ENCODE measurements at regions not wholly inside any gene's neighbourhood (a gene's known extent, or its start where the extent isn't known, plus 50 kb on each side); places are given as distances from the start of the nearest gene placed in this dataset.
A peak's percentile ranks its signal among the peaks of the same experiment; 100 is the strongest.

GRCh38 chr2:190766174-190766572 is 114.4 kb upstream of the GLS start:
- no peaks in the 10 kb centered on the region for H3K27me3 Mint-ChIP-seq
- ATAC-seq (replicated peaks; ENCODE audit: extremely low read depth, poor library complexity, severe bottlenecking) = no peak

GRCh38 chr2:190766595-190766994 is 114.0 kb upstream of the GLS start:
- ATAC-seq (replicated peaks; ENCODE audit: extremely low read depth, poor library complexity, severe bottlenecking) = no peak
- no peaks in the 10 kb centered on the region for H3K4me1 Mint-ChIP-seq

More at GRCh38 chr2:190766174-190766572, 114.4 kb upstream of the GLS start:
- Mint-ChIP-seq H3K36me3 (ENCODE audit: insufficient read depth) (peaks cover 2% of the 10 kb centered on the region), H3K9me3 (no peaks in the 10 kb centered on the region), H3K4me3 (no peak overlapping the region), H3K27ac (ENCODE audit: low read depth) (no peak overlapping the region), H3K4me1 (no peaks in the 10 kb centered on the region)
- DNase-seq (ENCODE audit: low spot score in 2 of 2) = no peak

GRCh38 chr2:190767821-190768220 is 112.8 kb upstream of the GLS start:
- Mint-ChIP-seq H3K36me3 (ENCODE audit: insufficient read depth) (no peaks in the 10 kb centered on the region), H3K27ac (ENCODE audit: low read depth) (no peak overlapping the region), H3K4me3 (no peak overlapping the region), H3K9me3 (no peaks in the 10 kb centered on the region), H3K27me3 (no peaks in the 10 kb centered on the region), H3K4me1 (no peaks in the 10 kb centered on the region)
- DNase-seq (ENCODE audit: low spot score in 2 of 2) (no peak), ATAC-seq (replicated peaks; ENCODE audit: extremely low read depth, poor library complexity, severe bottlenecking) (no peak)

More at GRCh38 chr2:190766595-190766994, 114.0 kb upstream of the GLS start:
- Mint-ChIP-seq H3K27ac (ENCODE audit: low read depth) (no peak overlapping the region), H3K4me3 (no peak overlapping the region), H3K9me3 (no peaks in the 10 kb centered on the region), H3K36me3 (ENCODE audit: insufficient read depth) (peaks cover 1% of the 10 kb centered on the region), H3K27me3 (no peaks in the 10 kb centered on the region)
- DNase-seq (ENCODE audit: low spot score in 2 of 2) = no peak

GRCh38 chr2:190769258-190769657 is 111.4 kb upstream of the GLS start:
- no peaks in the 10 kb centered on the region for H3K4me1 Mint-ChIP-seq
- no peak overlapping the region for H3K27ac Mint-ChIP-seq (ENCODE audit: low read depth)
- H3K4me3 Mint-ChIP-seq = no peak overlapping the region
- DNase-seq (ENCODE audit: low spot score in 2 of 2) (no peak), ATAC-seq (replicated peaks; ENCODE audit: extremely low read depth, poor library complexity, severe bottlenecking) (no peak)
- no peaks in the 10 kb centered on the region for H3K27me3 Mint-ChIP-seq
- no peaks in the 10 kb centered on the region for H3K36me3 Mint-ChIP-seq (ENCODE audit: insufficient read depth)
- no peaks in the 10 kb centered on the region for H3K9me3 Mint-ChIP-seq

GRCh38 chr2:190771726-190772125 is 108.9 kb upstream of the GLS start:
- H3K27ac Mint-ChIP-seq (ENCODE audit: low read depth) = no peak overlapping the region
- DNase-seq (ENCODE audit: low spot score in 2 of 2) (no peak), ATAC-seq (replicated peaks; ENCODE audit: extremely low read depth, poor library complexity, severe bottlenecking) (no peak)
- H3K4me3 Mint-ChIP-seq = no peak overlapping the region
- no peaks in the 10 kb centered on the region for H3K9me3 Mint-ChIP-seq
- no peaks in the 10 kb centered on the region for H3K4me1 Mint-ChIP-seq
- H3K36me3 Mint-ChIP-seq (ENCODE audit: insufficient read depth) = no peaks in the 10 kb centered on the region
- peaks cover 20% of the 10 kb centered on the region for H3K27me3 Mint-ChIP-seq

- DNase-seq (ENCODE audit: low spot score in 2 of 2) = no peak
- H3K4me3 Mint-ChIP-seq = no peak overlapping the region
These were observed 100.0 kb upstream of the GLS start for GRCh38 chr2:190780594-190780993.

GRCh38 chr2:190781604-190782198 is 98.9 kb upstream of the GLS start:
- H3K9me3 Mint-ChIP-seq = no peaks in the 10 kb centered on the region
- DNase-seq (ENCODE audit: low spot score in 2 of 2) = peak in 1 of 2 donors; percentile 26
- H3K4me3 Mint-ChIP-seq = no peak overlapping the region
- no peaks in the 10 kb centered on the region for H3K4me1 Mint-ChIP-seq
- H3K27me3 Mint-ChIP-seq = peaks cover 19% of the 10 kb centered on the region
- H3K27ac Mint-ChIP-seq (ENCODE audit: low read depth) = no peak overlapping the region
- ATAC-seq (replicated peaks; ENCODE audit: extremely low read depth, poor library complexity, severe bottlenecking) = no peak
- no peaks in the 10 kb centered on the region for H3K36me3 Mint-ChIP-seq (ENCODE audit: insufficient read depth)

More at GRCh38 chr2:190780594-190780993, 100.0 kb upstream of the GLS start:
- peaks cover 30% of the 10 kb centered on the region for H3K27me3 Mint-ChIP-seq
- H3K9me3 Mint-ChIP-seq = no peaks in the 10 kb centered on the region
- no peaks in the 10 kb centered on the region for H3K36me3 Mint-ChIP-seq (ENCODE audit: insufficient read depth)
- no peak for ATAC-seq (replicated peaks; ENCODE audit: extremely low read depth, poor library complexity, severe bottlenecking)
- H3K4me1 Mint-ChIP-seq = no peaks in the 10 kb centered on the region
- no peak overlapping the region for H3K27ac Mint-ChIP-seq (ENCODE audit: low read depth)

- DNase-seq (ENCODE audit: low spot score in 2 of 2) = no peak
- Mint-ChIP-seq H3K9me3 (no peaks in the 10 kb centered on the region), H3K4me3 (no peak overlapping the region), H3K27me3 (peaks cover 13% of the 10 kb centered on the region), H3K4me1 (no peaks in the 10 kb centered on the region), H3K36me3 (ENCODE audit: insufficient read depth) (no peaks in the 10 kb centered on the region), H3K27ac (ENCODE audit: low read depth) (no peak overlapping the region)
- no peak for ATAC-seq (replicated peaks; ENCODE audit: extremely low read depth, poor library complexity, severe bottlenecking)
These were observed 98.4 kb upstream of the GLS start for GRCh38 chr2:190782264-190782663.

GRCh38 chr2:190783513-190784263 is 96.9 kb upstream of the GLS start:
- ATAC-seq (replicated peaks; ENCODE audit: extremely low read depth, poor library complexity, severe bottlenecking) (no peak), DNase-seq (ENCODE audit: low spot score in 2 of 2) (no peak)
- H3K27me3 Mint-ChIP-seq = peaks cover 13% of the 10 kb centered on the region
- no peaks in the 10 kb centered on the region for H3K4me1 Mint-ChIP-seq
- H3K27ac Mint-ChIP-seq (ENCODE audit: low read depth) = no peak overlapping the region
- H3K36me3 Mint-ChIP-seq (ENCODE audit: insufficient read depth) = no peaks in the 10 kb centered on the region
- H3K9me3 Mint-ChIP-seq = no peaks in the 10 kb centered on the region
- H3K4me3 Mint-ChIP-seq = no peak overlapping the region

GRCh38 chr2:190785334-190785733 is 95.3 kb upstream of the GLS start:
- H3K4me3 Mint-ChIP-seq = no peak overlapping the region

GRCh38 chr2:190786404-190787166 is 94.0 kb upstream of the GLS start:
- no peak overlapping the region for H3K27ac Mint-ChIP-seq (ENCODE audit: low read depth)
- no peaks in the 10 kb centered on the region for H3K9me3 Mint-ChIP-seq
- peaks cover 2% of the 10 kb centered on the region for H3K27me3 Mint-ChIP-seq
- peaks cover 3% of the 10 kb centered on the region for H3K4me1 Mint-ChIP-seq
- DNase-seq (ENCODE audit: low spot score in 2 of 2) = no peak
- no peaks in the 10 kb centered on the region for H3K36me3 Mint-ChIP-seq (ENCODE audit: insufficient read depth)
- ATAC-seq (replicated peaks; ENCODE audit: extremely low read depth, poor library complexity, severe bottlenecking) = no peak
- no peak overlapping the region for H3K4me3 Mint-ChIP-seq

More at GRCh38 chr2:190785334-190785733, 95.3 kb upstream of the GLS start:
- Mint-ChIP-seq H3K9me3 (no peaks in the 10 kb centered on the region), H3K36me3 (ENCODE audit: insufficient read depth) (no peaks in the 10 kb centered on the region), H3K4me1 (no peaks in the 10 kb centered on the region), H3K27me3 (peaks cover 13% of the 10 kb centered on the region), H3K27ac (ENCODE audit: low read depth) (no peak overlapping the region)
- ATAC-seq (replicated peaks; ENCODE audit: extremely low read depth, poor library complexity, severe bottlenecking) = no peak
- no peak for DNase-seq (ENCODE audit: low spot score in 2 of 2)

- Mint-ChIP-seq H3K27me3 (no peaks in the 10 kb centered on the region), H3K4me1 (peaks cover 11% of the 10 kb centered on the region), H3K4me3 (no peak overlapping the region), H3K27ac (ENCODE audit: low read depth) (no peak overlapping the region), H3K9me3 (no peaks in the 10 kb centered on the region), H3K36me3 (ENCODE audit: insufficient read depth) (no peaks in the 10 kb centered on the region)
- ATAC-seq (replicated peaks; ENCODE audit: extremely low read depth, poor library complexity, severe bottlenecking) (no peak), DNase-seq (ENCODE audit: low spot score in 2 of 2) (no peak)
These were observed 92.8 kb upstream of the GLS start for GRCh38 chr2:190787743-190788235.

Data from central memory CD8-positive, alpha-beta T cell (primary cell).